T-helper 2 cell treated with Interferon-gamma antibody and Interleukin-4, amounts not matched to agents 5 μg/mL and 100 μg/mL, for 36 hours (primary cell): ENCODE measurements at regions not wholly inside any gene's neighbourhood (a gene's known extent, or its start where the extent isn't known, plus 50 kb on each side); places are given as distances from the start of the nearest gene placed in this dataset.

Experiments
- DNase-seq: peaks from one replicate; pipeline ENCODE4 v3.0.0; 2021; ENCODE audit warnings: low spot score
- H3K27ac Mint-ChIP-seq: one replicate; pipeline ENCODE4 v1.8.0; 2021; ENCODE audit warnings: mild to moderate bottlenecking, mixed read lengths
- H3K27me3 Mint-ChIP-seq: one replicate; pipeline ENCODE4 v1.8.0; 2021; ENCODE audit warnings: low read depth, mixed read lengths
- H3K36me3 Mint-ChIP-seq: one replicate; pipeline ENCODE4 v1.8.0; 2021; ENCODE audit warnings: low read depth, mixed read lengths
- H3K4me1 Mint-ChIP-seq: one replicate; pipeline ENCODE4 v1.8.0; 2021; ENCODE audit warnings: low read depth, mixed read lengths
- H3K4me3 Mint-ChIP-seq: one replicate; pipeline ENCODE4 v1.8.0; 2022; ENCODE audit warnings: mild to moderate bottlenecking, moderate library complexity, mixed read lengths
- H3K9me3 Mint-ChIP-seq: one replicate; pipeline ENCODE4 v1.8.0; 2021; ENCODE audit warnings: mixed read lengths

- H3K9me3 Mint-ChIP-seq, result no peaks in the 10 kb centered on the region
- no peaks in the 10 kb centered on the region for H3K4me1 Mint-ChIP-seq
- H3K36me3 Mint-ChIP-seq, result no peaks in the 10 kb centered on the region
- peaks cover 8% of the 10 kb centered on the region for H3K27me3 Mint-ChIP-seq
- no peak overlapping the region for H3K4me3 Mint-ChIP-seq
- DNase-seq, result peak; percentile 14
- no peak overlapping the region for H3K27ac Mint-ChIP-seq
Measured at GRCh38 chr13:31431722-31432137, 232.0 kb downstream of the B3GLCT start.

DNA sequence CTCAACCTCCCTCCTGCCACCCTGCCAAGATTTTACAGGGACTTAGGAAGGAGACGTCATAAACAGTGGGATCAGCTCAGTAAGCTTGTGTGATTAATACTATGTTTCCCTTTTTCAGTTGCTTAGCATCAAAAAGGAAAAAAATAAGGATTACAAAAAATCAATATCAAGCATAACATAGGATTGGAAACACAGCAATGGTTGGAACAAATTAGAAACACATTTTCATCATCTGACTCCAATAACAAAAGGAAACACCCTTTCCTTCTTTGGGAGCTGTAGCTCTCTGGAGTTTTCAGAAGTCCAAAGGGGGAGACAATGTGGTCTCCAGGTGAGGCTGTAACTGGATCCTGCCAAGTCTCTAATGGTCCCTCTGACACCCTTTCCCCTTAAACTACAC lies 233.4 kb downstream of the B3GLCT start:
- H3K4me1 Mint-ChIP-seq, result no peaks in the 10 kb centered on the region
- peaks cover 12% of the 10 kb centered on the region for H3K27me3 Mint-ChIP-seq
- no peaks in the 10 kb centered on the region for H3K36me3 Mint-ChIP-seq
- H3K9me3 Mint-ChIP-seq, result no peaks in the 10 kb centered on the region
- H3K27ac Mint-ChIP-seq, result no peak overlapping the region
- no peak for DNase-seq
- H3K4me3 Mint-ChIP-seq, result no peak overlapping the region

DNA sequence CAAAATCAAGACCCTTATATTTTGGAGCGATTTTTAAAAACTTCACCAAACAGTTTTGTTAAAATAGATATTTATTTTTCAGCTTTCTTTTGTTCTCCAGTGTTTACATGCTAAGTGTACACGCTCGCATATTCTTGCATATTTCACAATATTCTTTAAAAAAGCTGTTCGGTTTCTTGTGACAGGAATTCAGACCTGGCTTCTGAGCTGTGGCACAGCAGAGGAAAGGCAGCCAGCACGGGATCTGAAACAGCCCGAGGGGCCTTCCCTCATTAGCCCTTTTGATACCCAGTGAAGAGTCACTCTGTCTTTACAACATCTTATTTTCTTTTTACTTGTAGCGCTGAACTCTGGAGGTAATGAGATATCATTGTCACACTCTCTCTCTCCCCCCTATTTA lies 234.0 kb downstream of the B3GLCT start:
- peaks cover 11% of the 10 kb centered on the region for H3K27me3 Mint-ChIP-seq
- H3K27ac Mint-ChIP-seq, result no peak overlapping the region
- no peak for DNase-seq
- no peak overlapping the region for H3K4me3 Mint-ChIP-seq
- no peaks in the 10 kb centered on the region for H3K36me3 Mint-ChIP-seq
- no peaks in the 10 kb centered on the region for H3K4me1 Mint-ChIP-seq
- no peaks in the 10 kb centered on the region for H3K9me3 Mint-ChIP-seq

- Mint-ChIP-seq H3K36me3 (no peaks in the 10 kb centered on the region), H3K4me1 (no peaks in the 10 kb centered on the region), H3K9me3 (no peaks in the 10 kb centered on the region), H3K27me3 (peaks cover 7% of the 10 kb centered on the region), H3K4me3 (no peak overlapping the region), H3K27ac (no peak overlapping the region)
- DNase-seq, result no peak
Measured at GRCh38 chr13:31434613-31435012, 234.8 kb downstream of the B3GLCT start.

DNA sequence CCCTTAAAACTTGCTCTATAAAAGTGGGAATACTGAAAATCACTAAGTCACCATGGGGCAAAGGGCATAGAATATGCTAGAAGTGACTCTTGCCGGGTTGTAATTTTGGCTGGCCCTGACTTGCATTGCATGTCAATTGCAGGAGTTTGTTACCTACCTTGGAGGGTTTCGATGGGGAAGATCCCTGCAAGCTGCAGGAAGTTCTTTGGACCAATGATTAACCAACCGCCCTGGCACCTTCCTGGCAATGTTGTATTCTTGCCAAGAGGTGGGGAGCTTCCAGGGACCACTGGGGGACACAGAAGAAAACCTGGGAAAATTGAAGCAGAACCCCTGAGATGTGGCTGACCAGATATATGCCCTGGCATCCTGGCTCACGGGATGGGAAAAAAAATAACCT lies 235.8 kb downstream of the B3GLCT start:
- Mint-ChIP-seq H3K27ac (no peak overlapping the region), H3K27me3 (peaks cover 7% of the 10 kb centered on the region), H3K36me3 (no peaks in the 10 kb centered on the region), H3K9me3 (no peaks in the 10 kb centered on the region), H3K4me1 (no peaks in the 10 kb centered on the region), H3K4me3 (no peak overlapping the region)
- DNase-seq, result no peak

DNA sequence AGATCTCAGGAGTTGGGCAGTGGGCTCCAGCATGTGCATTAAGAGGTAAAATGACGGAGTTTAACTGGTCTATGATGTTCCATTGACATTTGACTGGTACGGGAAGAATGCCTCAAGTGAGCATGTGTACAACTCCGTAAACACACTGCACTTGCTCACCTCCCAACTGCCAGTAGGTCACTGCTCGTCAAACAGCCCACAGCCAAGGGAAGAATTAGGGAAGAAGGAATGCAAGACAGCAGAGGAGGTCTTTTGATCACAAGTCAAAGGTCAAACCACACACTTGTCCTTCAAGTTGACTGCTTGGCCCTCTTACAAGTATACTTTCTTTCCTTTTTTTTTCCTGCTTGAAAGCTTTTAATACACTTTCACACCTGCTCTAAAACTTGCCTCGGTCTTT lies 236.7 kb downstream of the B3GLCT start:
- H3K27ac Mint-ChIP-seq, result no peak overlapping the region
- no peaks in the 10 kb centered on the region for H3K9me3 Mint-ChIP-seq
- H3K4me3 Mint-ChIP-seq, result no peak overlapping the region
- H3K4me1 Mint-ChIP-seq, result no peaks in the 10 kb centered on the region
- H3K36me3 Mint-ChIP-seq, result no peaks in the 10 kb centered on the region
- peaks cover 7% of the 10 kb centered on the region for H3K27me3 Mint-ChIP-seq
- DNase-seq, result no peak

- peaks cover 7% of the 10 kb centered on the region for H3K27me3 Mint-ChIP-seq
- H3K4me3 Mint-ChIP-seq, result no peak overlapping the region
- DNase-seq, result no peak
- H3K36me3 Mint-ChIP-seq, result no peaks in the 10 kb centered on the region
- no peak overlapping the region for H3K27ac Mint-ChIP-seq
- H3K4me1 Mint-ChIP-seq, result no peaks in the 10 kb centered on the region
- H3K9me3 Mint-ChIP-seq, result no peaks in the 10 kb centered on the region
Measured at GRCh38 chr13:31437975-31438374, 238.2 kb downstream of the B3GLCT start.

DNA sequence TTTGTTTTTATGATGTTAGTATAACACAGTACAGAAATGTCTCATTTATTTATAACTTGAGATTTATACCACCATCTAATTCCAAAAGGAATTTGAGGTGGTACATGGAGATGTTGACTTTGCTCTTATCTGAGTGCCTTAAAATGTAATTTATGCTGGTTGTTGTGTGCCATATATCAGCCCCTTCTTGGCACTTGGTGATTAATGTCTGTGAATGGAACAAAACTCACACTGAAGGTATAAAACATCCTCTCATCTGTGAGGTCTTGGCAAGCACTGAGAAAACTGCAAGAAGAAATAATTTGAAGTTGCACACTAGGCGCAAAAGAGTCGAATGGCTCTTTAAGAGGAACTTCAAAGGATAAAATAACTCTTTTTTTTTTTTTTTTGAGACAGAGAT lies 240.4 kb downstream of the B3GLCT start:
- no peaks in the 10 kb centered on the region for H3K9me3 Mint-ChIP-seq
- no peak overlapping the region for H3K27ac Mint-ChIP-seq
- no peak overlapping the region for H3K4me3 Mint-ChIP-seq
- no peak for DNase-seq
- peaks cover 4% of the 10 kb centered on the region for H3K27me3 Mint-ChIP-seq
- no peaks in the 10 kb centered on the region for H3K4me1 Mint-ChIP-seq
- H3K36me3 Mint-ChIP-seq, result no peaks in the 10 kb centered on the region

DNA sequence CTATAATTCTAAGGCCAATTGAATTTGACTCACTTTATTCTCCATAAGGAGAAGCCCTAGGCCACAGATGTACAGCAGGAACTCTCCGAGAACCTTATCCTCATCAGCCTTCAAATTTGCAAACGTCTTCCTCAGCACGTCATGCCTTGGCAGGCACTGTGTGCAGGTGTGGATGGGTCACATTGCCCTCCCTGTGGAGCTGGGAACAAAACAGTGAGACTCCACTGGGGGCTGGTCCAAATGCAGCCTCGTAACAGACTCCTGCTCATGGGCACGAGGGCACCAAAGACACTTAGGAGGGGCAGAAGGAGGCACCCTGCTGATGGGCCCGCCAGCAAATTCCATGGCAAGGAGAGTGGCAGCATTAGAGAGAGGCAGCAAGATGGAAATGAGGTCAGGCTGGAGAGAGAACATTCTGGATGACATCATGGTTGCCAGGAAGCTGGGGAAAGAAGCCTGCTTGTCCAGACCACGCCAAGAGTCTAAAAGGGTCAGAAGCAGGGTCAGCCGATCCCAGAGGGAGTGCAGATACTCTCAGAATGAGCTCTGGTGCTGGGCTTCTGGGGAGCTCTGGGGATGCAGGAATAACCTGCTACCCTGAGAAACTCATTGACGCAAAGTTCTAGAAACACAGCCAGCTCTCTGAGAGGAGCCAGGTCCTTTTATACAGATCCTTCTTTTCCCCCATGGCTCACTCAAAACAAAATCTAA lies 242.2 kb downstream of the B3GLCT start:
- Mint-ChIP-seq H3K9me3 (no peaks in the 10 kb centered on the region), H3K36me3 (no peaks in the 10 kb centered on the region), H3K27me3 (peaks cover 3% of the 10 kb centered on the region), H3K27ac (no peak overlapping the region), H3K4me3 (no peak overlapping the region), H3K4me1 (no peaks in the 10 kb centered on the region)
- DNase-seq, result no peak

GRCh38 chr13:31442571-31442970 lies 242.8 kb downstream of the B3GLCT start:
- H3K36me3 Mint-ChIP-seq, result no peaks in the 10 kb centered on the region
- H3K4me1 Mint-ChIP-seq, result no peaks in the 10 kb centered on the region

DNA sequence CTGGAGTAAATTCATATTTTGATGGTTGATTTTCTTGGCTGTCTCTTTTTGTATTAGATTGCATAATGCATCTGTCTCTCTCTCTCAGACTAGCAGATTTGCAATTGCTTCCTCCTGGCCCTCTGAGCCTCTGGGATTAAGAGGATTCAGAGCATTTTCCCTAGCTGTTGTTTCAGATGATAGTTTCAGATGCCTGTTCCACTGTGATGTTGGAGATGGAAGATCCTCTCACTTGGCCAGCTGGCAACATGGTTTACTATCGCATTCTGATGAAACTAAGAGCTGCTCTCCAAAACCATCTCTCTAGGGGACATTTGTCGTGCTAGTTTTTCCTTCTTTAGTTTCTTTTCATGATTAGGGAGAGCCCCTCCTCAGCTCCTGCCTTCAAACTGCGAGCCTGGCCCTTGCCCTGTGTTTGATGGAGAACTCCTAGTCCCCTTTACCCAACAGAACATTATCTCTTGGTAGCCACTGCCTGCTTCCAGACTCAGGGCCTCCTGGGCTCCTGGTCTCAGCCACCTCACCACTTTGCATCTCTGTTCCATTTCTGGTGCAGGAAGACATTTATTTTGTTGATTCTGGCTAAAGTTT lies 244.6 kb downstream of the B3GLCT start:
- Mint-ChIP-seq H3K4me1 (no peaks in the 10 kb centered on the region), H3K27me3 (no peaks in the 10 kb centered on the region), H3K9me3 (no peaks in the 10 kb centered on the region), H3K4me3 (no peak overlapping the region), H3K27ac (no peak overlapping the region), H3K36me3 (no peaks in the 10 kb centered on the region)
- DNase-seq, result no peak

More at GRCh38 chr13:31442571-31442970, 242.8 kb downstream of the B3GLCT start:
- Mint-ChIP-seq H3K9me3 (no peaks in the 10 kb centered on the region), H3K27me3 (no peaks in the 10 kb centered on the region), H3K4me3 (no peak overlapping the region), H3K27ac (no peak overlapping the region)
- DNase-seq, result no peak

GRCh38 chr13:31452525-31452924 lies 252.8 kb downstream of the B3GLCT start:
- H3K9me3 Mint-ChIP-seq, result no peaks in the 10 kb centered on the region

GRCh38 chr13:31455581-31455980 lies 255.8 kb downstream of the B3GLCT start:
- H3K4me1 Mint-ChIP-seq, result no peaks in the 10 kb centered on the region
- H3K27ac Mint-ChIP-seq, result no peak overlapping the region
- no peaks in the 10 kb centered on the region for H3K36me3 Mint-ChIP-seq
- no peak overlapping the region for H3K4me3 Mint-ChIP-seq
- H3K27me3 Mint-ChIP-seq, result no peaks in the 10 kb centered on the region
- no peak for DNase-seq
- no peaks in the 10 kb centered on the region for H3K9me3 Mint-ChIP-seq

More at GRCh38 chr13:31452525-31452924, 252.8 kb downstream of the B3GLCT start:
- no peak overlapping the region for H3K4me3 Mint-ChIP-seq
- DNase-seq, result no peak
- H3K27ac Mint-ChIP-seq, result no peak overlapping the region
- no peaks in the 10 kb centered on the region for H3K36me3 Mint-ChIP-seq
- no peaks in the 10 kb centered on the region for H3K4me1 Mint-ChIP-seq
- no peaks in the 10 kb centered on the region for H3K27me3 Mint-ChIP-seq

DNA sequence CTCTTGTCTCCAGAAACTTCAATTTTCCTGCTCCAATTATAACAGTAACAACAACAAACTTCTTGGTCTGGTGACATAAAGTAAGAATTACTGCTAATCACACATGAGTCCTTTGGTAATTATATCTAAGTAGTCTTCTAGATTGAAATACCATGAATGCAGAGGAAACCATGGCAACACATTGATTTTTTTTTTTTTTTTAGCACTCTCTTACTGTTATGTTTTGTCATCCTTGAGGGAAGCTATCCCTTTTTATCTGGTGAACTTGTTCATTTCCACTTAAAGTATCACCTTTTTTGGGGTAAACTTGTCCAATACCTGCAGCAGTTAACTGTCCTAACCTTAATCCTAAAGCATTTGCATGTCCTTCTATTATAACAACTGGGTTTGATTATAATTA lies 256.3 kb downstream of the B3GLCT start:
- Mint-ChIP-seq H3K4me3 (no peak overlapping the region), H3K27me3 (no peaks in the 10 kb centered on the region), H3K9me3 (no peaks in the 10 kb centered on the region), H3K27ac (no peak overlapping the region), H3K36me3 (no peaks in the 10 kb centered on the region), H3K4me1 (no peaks in the 10 kb centered on the region)
- no peak for DNase-seq

GRCh38 chr13:31460061-31460460 lies 260.3 kb downstream of the B3GLCT start:
- Mint-ChIP-seq H3K9me3 (no peaks in the 10 kb centered on the region), H3K27ac (no peak overlapping the region), H3K36me3 (no peaks in the 10 kb centered on the region), H3K27me3 (no peaks in the 10 kb centered on the region), H3K4me3 (no peak overlapping the region), H3K4me1 (no peaks in the 10 kb centered on the region)
- no peak for DNase-seq
